ENCODE measurements at regions not wholly inside any gene's neighbourhood (a gene's known extent, or its start where the extent isn't known, plus 50 kb on each side); places are given as distances from the start of the nearest gene placed in this dataset.

GRCh38 chr3:113051787-113052186 is 61.0 kb downstream of the GTPBP8 start:
- peak in 1 of 10 donors; percentile 2 for DNase-seq
- POLR2A ChIA-PET = no interaction called here

GRCh38 chr3:113053169-113053568 is 62.4 kb downstream of the GTPBP8 start:
- Mint-ChIP-seq H3K4me1 (peaks cover 0 to 2% (median 0%) of the 10 kb centered on the region in 4 donors), H3K36me3 (no peaks in the 10 kb centered on the region), H3K27ac (no peak overlapping the region), H3K9me3 (no peaks in the 10 kb centered on the region), H3K4me3 (no peak overlapping the region), H3K27me3 (no peaks in the 10 kb centered on the region)
- POLR2A ChIA-PET = no interaction called here
- ATAC-seq (no peak), DNase-seq (no peak)

More at GRCh38 chr3:113051787-113052186, 61.0 kb downstream of the GTPBP8 start:
- Mint-ChIP-seq H3K4me1 (peaks cover 0 to 2% (median 0%) of the 10 kb centered on the region in 4 donors), H3K36me3 (peaks cover 0 to 2% (median 2%) of the 10 kb centered on the region in 3 donors), H3K9me3 (peaks cover 0 to 2% (median 0%) of the 10 kb centered on the region in 9 donors), H3K4me3 (no peak overlapping the region), H3K27ac (peak overlapping the region in 1 of 10 donors; percentile 53), H3K27me3 (no peaks in the 10 kb centered on the region)
- ATAC-seq = no peak

GRCh38 chr3:113054552-113054951 is 63.8 kb downstream of the GTPBP8 start:
- Mint-ChIP-seq H3K4me3 (no peak overlapping the region), H3K27ac (no peak overlapping the region), H3K36me3 (no peaks in the 10 kb centered on the region), H3K4me1 (peaks cover 0 to 2% (median 0%) of the 10 kb centered on the region in 4 donors), H3K9me3 (no peaks in the 10 kb centered on the region), H3K27me3 (no peaks in the 10 kb centered on the region)
- POLR2A ChIA-PET = no interaction called here
- ATAC-seq (no peak), DNase-seq (no peak)

DNA sequence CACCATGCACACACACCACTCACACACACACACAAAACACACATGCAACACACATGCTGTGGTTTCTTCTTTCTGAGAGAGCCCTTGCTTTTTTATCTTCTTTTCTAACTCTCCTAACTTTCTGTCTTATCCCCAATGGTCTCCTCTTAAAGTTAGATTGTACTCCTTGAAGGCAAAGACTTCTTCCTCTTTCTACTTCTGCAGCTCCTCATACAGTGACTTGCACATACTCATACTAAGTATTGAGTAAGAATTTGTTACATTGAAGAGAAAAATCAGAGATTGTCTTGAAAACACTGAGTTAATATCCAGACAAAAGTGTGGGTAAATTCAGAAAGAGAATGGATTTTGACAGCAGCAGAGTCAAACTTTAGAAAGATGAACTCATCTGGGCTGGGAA is 64.4 kb downstream of the GTPBP8 start:
- H3K9me3 Mint-ChIP-seq = no peaks in the 10 kb centered on the region
- H3K4me1 Mint-ChIP-seq = peaks cover 0 to 2% (median 0%) of the 10 kb centered on the region in 4 donors
- H3K4me3 Mint-ChIP-seq = no peak overlapping the region
- no peaks in the 10 kb centered on the region for H3K36me3 Mint-ChIP-seq
- no peak overlapping the region for H3K27ac Mint-ChIP-seq
- no peak for DNase-seq
- no peak for ATAC-seq
- POLR2A ChIA-PET = no interaction called here
- H3K27me3 Mint-ChIP-seq = no peaks in the 10 kb centered on the region

DNA sequence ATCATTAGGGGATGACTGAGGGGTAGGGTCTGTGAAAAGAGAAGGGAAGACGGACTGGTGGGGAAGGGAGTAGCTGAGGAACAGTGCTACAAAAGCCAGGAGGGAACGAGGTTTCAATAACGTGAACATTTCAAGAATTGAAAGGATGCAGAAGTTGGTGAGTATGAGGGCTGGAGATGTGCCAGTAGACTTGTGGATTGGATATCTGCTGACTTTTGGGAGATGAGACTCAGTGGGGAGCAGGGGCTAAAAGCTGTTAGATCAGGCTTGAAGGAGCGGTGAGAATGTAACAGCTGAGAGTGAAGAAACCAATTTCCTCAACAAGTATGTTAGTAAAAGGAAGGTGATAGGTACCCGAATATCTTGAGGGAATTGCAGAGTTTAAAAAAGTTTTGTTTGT is 65.2 kb downstream of the GTPBP8 start:
- Mint-ChIP-seq H3K9me3 (no peaks in the 10 kb centered on the region), H3K4me3 (no peak overlapping the region), H3K4me1 (peaks cover 0 to 2% (median 0%) of the 10 kb centered on the region in 4 donors), H3K27ac (no peak overlapping the region), H3K36me3 (peaks cover 0 to 2% (median 0%) of the 10 kb centered on the region in 3 donors), H3K27me3 (no peaks in the 10 kb centered on the region)
- ATAC-seq (no peak), DNase-seq (no peak)
- POLR2A ChIA-PET = no interaction called here

- Mint-ChIP-seq H3K4me1 (no peaks in the 10 kb centered on the region), H3K4me3 (no peak overlapping the region), H3K27me3 (no peaks in the 10 kb centered on the region), H3K9me3 (no peaks in the 10 kb centered on the region), H3K27ac (no peak overlapping the region), H3K36me3 (peaks cover 8 to 9% (median 8%) of the 10 kb centered on the region in 3 donors)
- POLR2A ChIA-PET = no interaction called here
- no peak for ATAC-seq
- DNase-seq = no peak
Observed at GRCh38 chr3:113057117-113057516, 66.3 kb downstream of the GTPBP8 start.

DNA sequence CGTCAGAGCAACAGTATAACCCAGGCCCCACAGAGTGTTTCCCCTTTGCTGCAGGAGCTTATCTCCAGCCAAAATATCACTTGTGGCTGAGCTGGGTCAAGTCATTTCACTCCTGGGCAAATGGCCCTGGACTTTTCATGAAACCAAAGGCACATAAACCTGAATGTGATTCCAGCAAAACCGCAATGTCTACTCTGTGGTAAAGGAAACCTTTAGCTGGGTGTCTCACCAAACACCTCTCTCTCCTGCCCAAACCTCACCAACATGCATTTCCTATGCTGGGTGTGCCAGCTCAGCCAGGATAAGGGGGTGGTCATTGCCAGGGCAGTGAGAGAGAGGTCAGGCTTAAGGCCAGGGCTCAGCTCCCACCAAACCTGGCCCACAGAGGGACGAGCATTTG is 67.4 kb downstream of the GTPBP8 start:
- POLR2A ChIA-PET = no interaction called here

DNA sequence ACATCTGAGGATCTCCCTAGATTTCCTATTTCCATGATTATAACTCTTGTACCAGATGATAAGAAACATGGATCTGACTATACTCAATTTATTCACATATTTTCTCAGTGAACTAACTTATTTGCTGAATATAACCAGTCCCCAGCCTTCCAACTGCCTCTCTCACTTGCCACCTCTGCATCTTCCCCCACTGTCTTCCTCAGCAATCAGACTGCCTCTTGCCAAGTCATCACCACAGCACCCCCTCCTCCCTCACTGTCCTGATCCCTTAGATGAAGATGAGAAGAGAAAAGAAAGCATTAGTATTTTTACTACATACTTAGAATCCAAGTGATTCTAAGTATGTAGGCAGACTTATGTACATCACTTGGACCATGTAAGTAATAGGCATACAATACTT is 71.9 kb downstream of the GTPBP8 start:
- Mint-ChIP-seq H3K36me3 (peaks cover 59 to 65% (median 61%) of the 10 kb centered on the region in 3 donors), H3K27ac (no peak overlapping the region), H3K27me3 (no peaks in the 10 kb centered on the region), H3K9me3 (peaks cover 6 to 39% (median 17%) of the 10 kb centered on the region in 9 donors), H3K4me1 (no peaks in the 10 kb centered on the region), H3K4me3 (no peak overlapping the region)
- no peak for DNase-seq
- POLR2A ChIA-PET = no interaction called here
- no peak for ATAC-seq

More for the DNA sequence above, 67.4 kb downstream of the GTPBP8 start:
- peaks cover 18 to 20% (median 19%) of the 10 kb centered on the region in 3 donors for H3K36me3 Mint-ChIP-seq
- H3K4me1 Mint-ChIP-seq = no peaks in the 10 kb centered on the region
- H3K27ac Mint-ChIP-seq = no peak overlapping the region
- H3K27me3 Mint-ChIP-seq = no peaks in the 10 kb centered on the region
- peaks cover 0 to 3% (median 0%) of the 10 kb centered on the region in 9 donors for H3K9me3 Mint-ChIP-seq
- no peak for ATAC-seq
- H3K4me3 Mint-ChIP-seq = no peak overlapping the region
- no peak for DNase-seq

DNA sequence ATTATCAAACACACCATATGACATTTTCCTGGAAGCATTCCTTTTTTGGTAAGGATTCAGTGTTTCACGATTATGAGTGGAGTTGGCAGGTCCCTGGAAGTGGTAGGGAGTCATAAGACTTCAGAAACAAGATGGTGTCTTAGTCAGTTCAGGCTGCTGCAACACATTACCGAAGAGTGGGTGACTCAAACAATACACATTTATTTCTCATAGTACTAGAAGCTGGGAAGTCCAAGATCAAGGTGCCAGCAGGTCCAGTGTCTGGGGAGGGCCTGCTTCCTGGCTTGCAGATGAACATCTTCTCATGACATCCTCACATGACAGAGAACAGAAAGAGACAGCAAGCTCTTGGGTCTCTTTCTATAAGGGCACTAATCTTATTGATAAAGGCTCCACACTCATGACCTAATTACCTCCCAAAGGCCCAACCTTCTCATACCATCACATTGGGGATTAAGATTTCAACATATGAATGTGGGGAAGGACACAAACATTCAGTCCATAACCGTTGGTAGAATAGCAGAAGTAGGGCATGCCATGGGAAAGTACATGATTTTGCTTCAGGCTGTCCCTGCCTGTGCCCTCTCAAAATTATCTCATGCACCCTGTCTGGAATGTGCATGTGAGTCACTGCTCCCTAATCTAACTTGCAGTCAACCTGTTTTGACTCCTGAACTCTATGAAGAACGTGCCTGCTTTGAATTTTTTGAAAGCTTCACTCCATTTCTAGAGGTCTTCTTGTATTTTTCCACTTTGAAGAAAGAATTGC is 72.5 kb downstream of the GTPBP8 start:
- H3K27me3 Mint-ChIP-seq = no peaks in the 10 kb centered on the region
- peaks cover 61 to 68% (median 64%) of the 10 kb centered on the region in 3 donors for H3K36me3 Mint-ChIP-seq
- POLR2A ChIA-PET = no interaction called here

DNA sequence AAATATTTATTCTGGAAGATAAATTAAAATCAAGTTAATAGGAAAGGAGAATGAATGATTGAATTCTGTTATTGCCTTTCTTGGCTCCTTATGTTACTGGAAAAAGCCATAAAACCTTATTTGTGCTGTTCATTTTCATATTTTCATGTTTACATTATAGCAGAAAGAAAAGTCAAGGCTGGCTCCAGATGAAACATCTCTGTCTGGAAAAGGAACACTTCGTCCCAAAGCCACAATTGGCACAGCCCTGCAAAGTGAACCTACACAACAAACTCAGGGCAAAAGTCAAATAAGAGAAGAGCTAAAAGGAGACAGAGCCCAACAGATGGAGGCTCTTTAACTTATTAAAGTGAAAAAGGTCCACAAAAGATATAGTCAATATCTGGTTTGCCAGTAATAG is 73.4 kb downstream of the GTPBP8 start:
- Mint-ChIP-seq H3K4me1 (no peaks in the 10 kb centered on the region), H3K27ac (no peak overlapping the region), H3K4me3 (no peak overlapping the region), H3K36me3 (peaks cover 61 to 70% (median 64%) of the 10 kb centered on the region in 3 donors), H3K27me3 (no peaks in the 10 kb centered on the region), H3K9me3 (peaks cover 8 to 47% (median 26%) of the 10 kb centered on the region in 9 donors)
- POLR2A ChIA-PET = no interaction called here
- ATAC-seq (no peak), DNase-seq (no peak)

More for the DNA sequence above, 72.5 kb downstream of the GTPBP8 start:
- H3K4me1 Mint-ChIP-seq = no peaks in the 10 kb centered on the region
- H3K4me3 Mint-ChIP-seq = no peak overlapping the region
- DNase-seq (no peak), ATAC-seq (no peak)
- peaks cover 6 to 43% (median 23%) of the 10 kb centered on the region in 9 donors for H3K9me3 Mint-ChIP-seq
- no peak overlapping the region for H3K27ac Mint-ChIP-seq

DNA sequence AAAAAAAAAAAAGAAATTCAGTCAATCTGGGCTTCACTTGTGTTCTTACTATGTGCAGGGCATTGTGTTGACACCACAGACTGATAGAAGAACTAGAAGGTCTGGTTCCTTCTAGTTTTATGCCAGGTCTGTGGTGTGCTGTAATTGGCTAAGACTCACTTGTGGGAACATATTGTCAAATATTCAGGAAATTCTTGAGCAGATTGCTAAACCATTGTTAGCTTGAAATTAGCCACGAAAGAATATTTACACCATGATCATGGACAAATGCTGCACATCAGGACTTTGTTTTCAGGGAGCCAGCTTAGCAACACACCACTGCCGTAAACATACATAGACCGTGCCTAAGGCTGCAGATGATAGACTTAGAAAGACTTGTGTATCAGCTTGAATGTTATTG is 74.6 kb downstream of the GTPBP8 start:
- Mint-ChIP-seq H3K27ac (no peak overlapping the region), H3K27me3 (no peaks in the 10 kb centered on the region), H3K4me3 (no peak overlapping the region), H3K9me3 (peaks cover 8 to 47% (median 26%) of the 10 kb centered on the region in 9 donors), H3K4me1 (no peaks in the 10 kb centered on the region), H3K36me3 (peaks cover 61 to 70% (median 64%) of the 10 kb centered on the region in 3 donors)
- DNase-seq (no peak), ATAC-seq (no peak)
- POLR2A ChIA-PET = interaction anchor here (0.6 kb wide), 1 partner anchor 27 kb away, joined by 3 read pairs; no protein-coding TSS in a partner anchor

GRCh38 chr3:113070072-113070640 is 79.4 kb downstream of the GTPBP8 start:
- Mint-ChIP-seq H3K9me3 (peaks cover 8 to 35% (median 24%) of the 10 kb centered on the region in 9 donors), H3K27ac (no peak overlapping the region), H3K36me3 (peaks cover 26 to 42% (median 38%) of the 10 kb centered on the region in 3 donors), H3K4me3 (no peak overlapping the region), H3K27me3 (peaks cover 0 to under 1% (median 0%) of the 10 kb centered on the region in 5 donors), H3K4me1 (no peaks in the 10 kb centered on the region)
- ATAC-seq (no peak), DNase-seq (no peak)
- POLR2A ChIA-PET = no interaction called here

DNA sequence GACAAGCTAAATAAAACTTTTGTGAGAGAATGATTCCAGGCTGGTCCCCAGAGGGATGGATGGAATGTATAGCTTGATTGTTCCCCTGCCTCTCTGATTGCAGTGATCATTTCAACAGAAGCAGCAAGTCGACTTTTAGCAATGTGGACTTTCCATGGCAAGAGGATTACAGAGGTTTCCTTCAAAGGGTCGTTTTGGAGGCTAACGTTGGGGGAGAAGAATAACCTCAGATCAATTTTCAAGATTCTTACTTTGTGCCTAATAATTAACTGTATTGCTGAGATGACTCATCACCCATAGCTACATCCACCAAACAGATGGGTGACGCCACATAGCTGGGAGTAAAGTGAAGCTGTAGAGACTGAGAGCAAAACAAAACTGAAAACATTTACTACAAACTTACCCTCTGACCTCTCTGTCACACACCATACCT is 79.9 kb downstream of the GTPBP8 start:
- H3K27ac Mint-ChIP-seq = no peak overlapping the region
- peaks cover 22 to 41% (median 34%) of the 10 kb centered on the region in 3 donors for H3K36me3 Mint-ChIP-seq
- H3K27me3 Mint-ChIP-seq = peaks cover 0 to 1% (median 0%) of the 10 kb centered on the region in 5 donors
- POLR2A ChIA-PET = no interaction called here
- H3K9me3 Mint-ChIP-seq = peaks cover 8 to 30% (median 18%) of the 10 kb centered on the region in 9 donors
- H3K4me3 Mint-ChIP-seq = no peak overlapping the region
- DNase-seq (no peak), ATAC-seq (no peak)
- H3K4me1 Mint-ChIP-seq = no peaks in the 10 kb centered on the region

Measured in naive thymus-derived CD8-positive, alpha-beta T cell (primary cell).